Neural cell (in vitro differentiated cells): ENCODE measurements at regions not wholly inside any gene's neighbourhood (a gene's known extent, or its start where the extent isn't known, plus 50 kb on each side); places are given as distances from the start of the nearest gene placed in this dataset.

Experiments used
- H2AFZ ChIP-seq: fragments of 200-600, 300-800 bp; sonication (generic), shearing (Covaris generic); 2 replicates; pipeline ENCODE4 v1.6.0; 2014; ENCODE audit warnings: low read depth, mild to moderate bottlenecking, antibody characterized with exemption, low read length, moderate library complexity
- H3F3A ChIP-seq: fragments of 200-600 bp; shearing (Covaris generic); 2 replicates; pipeline ENCODE4 v1.6.1; 2016; ENCODE audit warnings: mild to moderate bottlenecking, moderate library complexity, mixed read lengths, antibody characterized with exemption, low read length; ENCODE audit not compliant: insufficient read depth, poor library complexity, severe bottlenecking
- H3K27ac ChIP-seq: fragments of 200-600, 300-800 bp; sonication (generic), shearing (Covaris generic); 2 replicates; pipeline ENCODE4 v1.5.1; 2014; ENCODE audit warnings: mild to moderate bottlenecking, low read length, moderate library complexity
- H3K27me3 ChIP-seq: fragments of 300-800, 200-600 bp; sonication (generic), shearing (Covaris generic); 2 replicates; pipeline ENCODE4 v1.6.0; 2014; ENCODE audit warnings: mild to moderate bottlenecking, low read depth, low read length, moderate library complexity; ENCODE audit not compliant: insufficient read depth
- H3K36me3 ChIP-seq: fragments of 300-800, 200-600 bp; sonication (generic), shearing (Covaris generic); 2 replicates; pipeline ENCODE4 v1.5.1; 2014; ENCODE audit warnings: mild to moderate bottlenecking, antibody characterized with exemption, low read length, moderate library complexity; ENCODE audit not compliant: insufficient read depth
- H3K4me2 ChIP-seq: fragments of 300-800, 200-600 bp; sonication (generic), shearing (Covaris generic); 2 replicates; pipeline ENCODE4 v1.6.0; 2014; ENCODE audit warnings: mild to moderate bottlenecking, low read length
- H3K4me3 ChIP-seq: fragments of 300-800, 200-600 bp; sonication (generic), shearing (Covaris generic); 2 replicates; pipeline ENCODE4 v1.5.1; 2014; ENCODE audit warnings: mild to moderate bottlenecking, low read length, moderate library complexity
- H3K79me2 ChIP-seq: fragments of 200-600 bp; shearing (Covaris generic); replicated peaks from 2 replicates; pipeline ENCODE4 v1.6.0; 2014; ENCODE audit warnings: mild to moderate bottlenecking, low read length, moderate library complexity; ENCODE audit not compliant: insufficient read depth
- H3K9ac ChIP-seq: fragments of 300-800, 200-600 bp; sonication (generic), shearing (Covaris generic); 2 replicates; pipeline ENCODE4 v1.6.1; 2016; ENCODE audit warnings: mild to moderate bottlenecking, low read length, mixed read lengths
- H3K9me2 ChIP-seq: fragments of 200-600 bp; shearing (Covaris generic); 2 replicates; pipeline ENCODE4 v1.6.1; 2016; ENCODE audit warnings: mild to moderate bottlenecking, low read length, mixed read lengths; ENCODE audit not compliant: insufficient read depth
- H3K9me3 ChIP-seq: fragments of 200-600, 300-800 bp; sonication (generic), shearing (Covaris generic); 2 replicates; pipeline ENCODE4 v1.6.1; 2016; ENCODE audit warnings: mild to moderate bottlenecking, mixed run types, low read length, moderate library complexity, mixed read lengths
- H4K20me1 ChIP-seq: fragments of 200-600 bp; shearing (Covaris generic); 2 replicates; pipeline ENCODE4 v1.6.1; 2016; ENCODE audit warnings: mild to moderate bottlenecking, mixed run types; ENCODE audit not compliant: insufficient read depth
- CTCF ChIP-seq: fragments of 450-650 bp; IDR thresholded peaks from 2 replicates; pipeline ENCODE4 v1.5.1; 2014; ENCODE audit warnings: antibody characterized with exemption, mild to moderate bottlenecking, moderate library complexity; ENCODE audit not compliant: poor library complexity, severe bottlenecking
- EP300 ChIP-seq: fragments of 450-650 bp; conservative IDR thresholded peaks from 2 replicates; pipeline ENCODE4 v1.6.1; 2014; ENCODE audit warnings: antibody characterized with exemption, mild to moderate bottlenecking, moderate library complexity; ENCODE audit not compliant: poor library complexity, severe bottlenecking
- EZH2 ChIP-seq: fragments of 200-600, 300-800 bp; shearing (Covaris generic), sonication (generic); IDR thresholded peaks from 2 replicates; pipeline ENCODE4 v1.6.1; 2014; ENCODE audit warnings: antibody characterized with exemption, low read length, borderline replicate concordance, mild to moderate bottlenecking; ENCODE audit not compliant: insufficient read depth, poor library complexity, severe bottlenecking
- MXI1 ChIP-seq: fragments of 450-650 bp; conservative IDR thresholded peaks from 2 replicates; pipeline ENCODE4 v1.6.1; 2014; ENCODE audit warnings: antibody characterized with exemption, mild to moderate bottlenecking; ENCODE audit not compliant: poor library complexity, severe bottlenecking
- POLR2AphosphoS5 ChIP-seq: IDR thresholded peaks from 2 replicates; pipeline ENCODE4 v1.6.1; 2012
- RAD21 ChIP-seq: fragments of 450-650 bp; conservative IDR thresholded peaks from 2 replicates; pipeline ENCODE4 v1.6.1; 2014; ENCODE audit warnings: antibody characterized with exemption, mild to moderate bottlenecking, moderate library complexity
- REST ChIP-seq: IDR thresholded peaks from 2 replicates; pipeline ENCODE4 v1.6.1; 2012; ENCODE audit warnings: borderline replicate concordance
- SMC3 ChIP-seq: fragments of 450-650 bp; conservative IDR thresholded peaks from 2 replicates; pipeline ENCODE4 v1.6.1; 2014; ENCODE audit warnings: antibody characterized with exemption, mild to moderate bottlenecking, moderate library complexity; ENCODE audit not compliant: poor library complexity
- TAF1 ChIP-seq: IDR thresholded peaks from 2 replicates; pipeline ENCODE4 v1.6.1; 2012; ENCODE audit warnings: low read depth

- Histone ChIP-seq H3K9me2 (no peaks in the 10 kb centered on the region), H3K27me3 (no peaks in the 10 kb centered on the region), H3K36me3 (no peaks in the 10 kb centered on the region), H3K27ac (no peak overlapping the region), H3K9me3 (no peaks in the 10 kb centered on the region), H4K20me1 (no peaks in the 10 kb centered on the region), H3F3A (no peaks in the 10 kb centered on the region), H3K4me3 (no peak overlapping the region), H2AFZ (no peak overlapping the region), H3K79me2 (no peaks in the 10 kb centered on the region), H3K9ac (no peak overlapping the region), H3K4me2 (no peak overlapping the region)
- TF ChIP-seq EZH2: no peak
- TF ChIP-seq RAD21: no peak
- TF ChIP-seq CTCF: no peak
- no peak for TF ChIP-seq REST
- no peak for TF ChIP-seq TAF1
- TF ChIP-seq MXI1: no peak
- no peak for TF ChIP-seq POLR2AphosphoS5
- TF ChIP-seq SMC3: no peak
- no peak for TF ChIP-seq EP300
Observed at GRCh38 chr16:55007504-55007903, 76.8 kb downstream of the IRX5 start.

GRCh38 chr16:55008836-55009510 lies 78.3 kb downstream of the IRX5 start:
- Histone ChIP-seq H3K9ac (no peak overlapping the region), H3K79me2 (no peaks in the 10 kb centered on the region), H3K36me3 (no peaks in the 10 kb centered on the region), H3K27me3 (no peaks in the 10 kb centered on the region), H3F3A (no peaks in the 10 kb centered on the region), H4K20me1 (no peaks in the 10 kb centered on the region), H3K4me3 (no peak overlapping the region), H3K4me2 (no peak overlapping the region), H2AFZ (no peak overlapping the region), H3K9me3 (no peaks in the 10 kb centered on the region), H3K9me2 (no peaks in the 10 kb centered on the region), H3K27ac (no peak overlapping the region)
- TF ChIP-seq SMC3: no peak
- no peak for TF ChIP-seq TAF1
- no peak for TF ChIP-seq MXI1
- no peak for TF ChIP-seq POLR2AphosphoS5
- no peak for TF ChIP-seq CTCF
- no peak for TF ChIP-seq RAD21
- no peak for TF ChIP-seq REST
- TF ChIP-seq EZH2: no peak
- TF ChIP-seq EP300: no peak
